Kidney (tissue), 13 donors: ENCODE measurements at regions not wholly inside any gene's neighbourhood (a gene's known extent, or its start where the extent isn't known, plus 50 kb on each side); places are given as distances from the start of the nearest gene placed in this dataset.

ENCODE experiments used
- DNase-seq, 5 donors: peaks; one replicate each; pipeline ENCODE4 v3.0.0-alpha.2; 2013 to 2020
- FAIRE-seq: peaks from 2 replicates; lab custom pipeline; 2012; peaks lifted over from hg19 to GRCh38; lab: Jason Lieb, UNC
- H3K27ac ChIP-seq, 2 donors: one replicate each; pipeline ENCODE4 v1.7.0; 2013; ENCODE audit warnings: low read depth in 2 of 2, low read length in 2 of 2, inconsistent platforms in 1 of 2
- H3K27me3 ChIP-seq: one replicate; pipeline ENCODE4 v1.7.1; 2013; ENCODE audit warnings: low read length, inconsistent platforms; ENCODE audit not compliant: control insufficient read depth, insufficient read depth
- H3K36me3 ChIP-seq, 3 donors: one replicate each; pipeline versions ENCODE4 v1.7.0 to v1.7.1; 2013; ENCODE audit warnings: low read length in 3 of 3, control low read depth in 1 of 3, inconsistent platforms in 1 of 3; ENCODE audit not compliant: insufficient read depth in 3 of 3, control insufficient read depth in 2 of 3
- H3K4me1 ChIP-seq, 3 donors: one replicate each; pipeline versions ENCODE4 v1.7.0 to v1.7.1; 2013; ENCODE audit warnings: low read length in 3 of 3, inconsistent platforms in 1 of 3, low read depth in 1 of 3; ENCODE audit not compliant: control insufficient read depth in 2 of 3, insufficient read depth in 2 of 3
- H3K4me3 ChIP-seq, 3 donors: one replicate each; pipeline versions ENCODE4 v1.7.0 to v1.8.1; 2013; ENCODE audit warnings: low read length in 3 of 3, control low read depth in 1 of 3, inconsistent platforms in 1 of 3
- H3K9ac ChIP-seq, 3 donors: one replicate each; pipeline versions ENCODE4 v1.7.0 to v1.7.1; 2013; ENCODE audit warnings: low read length in 3 of 3, control low read depth in 1 of 3, inconsistent platforms in 1 of 3
- H3K9me3 ChIP-seq, 3 donors: one replicate each; pipeline versions ENCODE4 v1.7.0 to v1.7.1; 2013; ENCODE audit warnings: low read length in 3 of 3, control low read depth in 1 of 3, inconsistent platforms in 1 of 3; ENCODE audit not compliant: control insufficient read depth in 2 of 3, insufficient read depth in 1 of 3
- intact Hi-C: fragments of 100-400 bp; cut with DNase I; formaldehyde crosslinking; loops from one replicate; pipeline ENCODE4 v1.11.1; 2022
- TF ChIP-seq, protein P1 (sequence below): IDR thresholded peaks from 3 replicates; pipeline ENCODE4 v1.5.1; 2012; ENCODE audit warnings: mild to moderate bottlenecking, moderate library complexity, borderline replicate concordance; ENCODE audit not compliant: insufficient read depth; ENCODE audit errors: extremely low read depth
- donor health status: control.
- donor health status: control.
- donor health status: control.
- donor health status: control.
- donor health status: control.
- donor health status: DM: yes; HTN: yes; CAD: no.
- donor health status: Normal renal cell carcinoma (clear cell type).

DNA sequence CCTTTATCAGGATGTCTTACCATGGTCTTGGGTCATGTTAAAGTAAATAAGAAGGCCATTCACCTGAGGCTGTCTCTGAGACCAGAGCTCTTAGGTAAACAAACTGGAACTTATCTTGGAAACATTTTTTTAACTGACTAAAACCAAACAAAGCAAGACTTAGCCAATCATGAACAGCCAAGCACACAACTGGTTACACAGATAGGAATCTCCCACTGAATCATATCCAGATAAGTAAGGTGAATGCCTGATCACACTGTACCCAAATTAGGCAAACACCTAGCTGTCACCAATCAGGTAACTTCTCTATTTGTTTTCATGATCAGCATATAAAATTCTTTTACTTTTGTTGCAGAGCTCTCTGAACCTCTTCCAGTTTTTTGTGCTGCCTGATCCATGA lies 205.4 kb downstream of the CNTN3 start:
- intact Hi-C loops = no loop called here
- no peak for FAIRE-seq
- DNase-seq = no peak
- Histone ChIP-seq H3K4me1 (peaks cover 0 to 9% (median 0%) of the 10 kb centered on the region in 3 donors), H3K4me3 (no peak overlapping the region), H3K27ac (no peak overlapping the region), H3K36me3 (no peaks in the 10 kb centered on the region), H3K27me3 (no peaks in the 10 kb centered on the region), H3K9ac (no peak overlapping the region), H3K9me3 (no peaks in the 10 kb centered on the region)
- TF ChIP-seq, protein P1, sequence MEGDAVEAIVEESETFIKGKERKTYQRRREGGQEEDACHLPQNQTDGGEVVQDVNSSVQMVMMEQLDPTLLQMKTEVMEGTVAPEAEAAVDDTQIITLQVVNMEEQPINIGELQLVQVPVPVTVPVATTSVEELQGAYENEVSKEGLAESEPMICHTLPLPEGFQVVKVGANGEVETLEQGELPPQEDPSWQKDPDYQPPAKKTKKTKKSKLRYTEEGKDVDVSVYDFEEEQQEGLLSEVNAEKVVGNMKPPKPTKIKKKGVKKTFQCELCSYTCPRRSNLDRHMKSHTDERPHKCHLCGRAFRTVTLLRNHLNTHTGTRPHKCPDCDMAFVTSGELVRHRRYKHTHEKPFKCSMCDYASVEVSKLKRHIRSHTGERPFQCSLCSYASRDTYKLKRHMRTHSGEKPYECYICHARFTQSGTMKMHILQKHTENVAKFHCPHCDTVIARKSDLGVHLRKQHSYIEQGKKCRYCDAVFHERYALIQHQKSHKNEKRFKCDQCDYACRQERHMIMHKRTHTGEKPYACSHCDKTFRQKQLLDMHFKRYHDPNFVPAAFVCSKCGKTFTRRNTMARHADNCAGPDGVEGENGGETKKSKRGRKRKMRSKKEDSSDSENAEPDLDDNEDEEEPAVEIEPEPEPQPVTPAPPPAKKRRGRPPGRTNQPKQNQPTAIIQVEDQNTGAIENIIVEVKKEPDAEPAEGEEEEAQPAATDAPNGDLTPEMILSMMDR = no peak

DNA sequence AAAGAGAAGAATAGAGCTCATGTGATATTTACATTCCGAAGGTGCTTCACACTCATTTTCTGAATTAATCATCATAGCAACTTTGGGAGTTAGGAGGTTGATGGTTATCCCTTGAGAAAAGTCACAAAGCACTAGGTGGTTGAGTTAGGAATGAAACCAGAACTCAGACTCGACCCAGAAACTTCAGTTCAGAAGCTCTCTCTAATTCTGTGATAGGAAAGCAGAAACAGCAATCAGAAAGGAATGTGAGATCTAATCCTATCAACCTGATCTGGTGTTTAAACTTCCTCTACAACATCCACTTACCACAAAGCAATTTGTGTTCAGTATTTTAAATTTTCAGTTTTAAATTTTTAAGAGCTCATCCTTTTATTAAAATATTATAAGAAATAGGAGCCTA lies 211.2 kb downstream of the CNTN3 start:
- intact Hi-C loops = no loop called here
- H3K36me3 ChIP-seq = no peaks in the 10 kb centered on the region
- no peaks in the 10 kb centered on the region for H3K4me1 ChIP-seq
- no peaks in the 10 kb centered on the region for H3K27me3 ChIP-seq
- H3K9ac ChIP-seq = no peak overlapping the region
- TF ChIP-seq, protein P1 = no peak
- no peaks in the 10 kb centered on the region for H3K9me3 ChIP-seq
- H3K4me3 ChIP-seq = no peak overlapping the region
- no peak overlapping the region for H3K27ac ChIP-seq
- FAIRE-seq = no peak
- DNase-seq = no peak

DNA sequence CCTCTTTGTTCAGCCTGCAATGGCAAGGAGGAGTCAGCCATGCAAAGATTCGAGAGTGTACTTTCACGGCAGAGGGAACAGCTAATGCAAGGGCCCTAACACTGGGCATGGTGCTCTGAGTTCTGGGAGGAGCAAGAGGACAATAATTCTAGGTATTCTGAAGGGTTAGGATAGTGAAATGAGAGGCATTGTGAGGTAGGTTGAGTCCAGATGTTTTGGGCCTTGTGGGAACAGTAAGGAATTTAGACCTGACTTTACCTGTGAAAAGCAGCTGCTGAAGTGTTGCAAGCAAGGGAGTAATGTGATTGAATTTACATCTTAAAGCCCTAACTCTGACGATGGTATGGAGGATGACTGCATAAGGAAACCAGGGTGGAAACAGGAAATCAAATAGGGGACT lies 211.6 kb downstream of the CNTN3 start:
- no peak for FAIRE-seq
- H3K4me3 ChIP-seq = no peak overlapping the region
- TF ChIP-seq, protein P1 = no peak
- H3K9me3 ChIP-seq = peaks cover 0 to 1% (median 0%) of the 10 kb centered on the region in 3 donors
- H3K27me3 ChIP-seq = no peaks in the 10 kb centered on the region
- intact Hi-C loops = no loop called here
- no peaks in the 10 kb centered on the region for H3K36me3 ChIP-seq
- H3K27ac ChIP-seq = no peak overlapping the region
- no peaks in the 10 kb centered on the region for H3K4me1 ChIP-seq
- H3K9ac ChIP-seq = no peak overlapping the region
- no peak for DNase-seq

DNA sequence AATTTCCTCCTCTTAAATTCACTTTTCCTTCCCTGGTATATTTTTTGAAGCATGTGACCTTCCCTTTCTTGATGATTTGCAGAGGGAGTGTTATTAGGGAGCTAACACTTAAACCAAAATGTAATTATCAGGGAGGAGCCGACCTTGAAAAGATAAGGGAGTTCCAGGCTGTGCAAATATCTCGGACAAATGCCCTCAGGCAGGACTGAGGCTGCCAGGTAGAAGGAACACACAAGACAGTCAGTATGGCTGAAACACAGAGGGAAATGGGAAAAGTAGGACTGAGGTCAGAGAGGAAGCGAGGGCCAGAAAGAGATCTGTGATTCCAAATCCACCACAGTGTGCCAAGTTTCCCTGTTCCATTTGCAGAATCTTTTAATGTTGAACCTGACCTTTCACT lies 221.0 kb downstream of the CNTN3 start:
- intact Hi-C loops = no loop called here

More for the DNA sequence above, 221.0 kb downstream of the CNTN3 start:
- Histone ChIP-seq H3K27me3 (no peaks in the 10 kb centered on the region), H3K36me3 (no peaks in the 10 kb centered on the region), H3K9me3 (peaks cover 0 to 12% (median 2%) of the 10 kb centered on the region in 3 donors), H3K9ac (no peak overlapping the region), H3K4me1 (no peaks in the 10 kb centered on the region), H3K27ac (no peak overlapping the region), H3K4me3 (no peak overlapping the region)
- DNase-seq (no peak), FAIRE-seq (no peak)
- TF ChIP-seq, protein P1 = no peak
